GM18873 (cell line): ENCODE measurements at regions not wholly inside any gene's neighbourhood (a gene's known extent, or its start where the extent isn't known, plus 50 kb on each side); places are given as distances from the start of the nearest gene placed in this dataset.
A peak's percentile ranks its signal among the peaks of the same experiment; 100 is the strongest.
"Not testable (repeated sequence)": the region's sequence is repeated elsewhere in the genome, so short reads cannot be mapped to it uniquely, and the experiment has no call there.

Source experiments
- ATAC-seq: cut with Tn5 transposase; IDR thresholded peaks from one replicate; pipeline ENCODE4 v1.9.1; 2021; ENCODE audit warnings: mild to moderate bottlenecking, moderate library complexity, moderate number of reproducible peaks; ENCODE audit not compliant: unreplicated experiment, low FRiP score

- no peak for ATAC-seq
Observed at GRCh38 chr1:239958063-239958462, 133.6 kb upstream of the FMN2 start.

- ATAC-seq: no peak
Observed at GRCh38 chr1:239960366-239960765, 131.3 kb upstream of the FMN2 start.

GRCh38 chr1:239963856-239964255 is 127.8 kb upstream of the FMN2 start:
- ATAC-seq: no peak

- peak; percentile 69 for ATAC-seq
Observed at GRCh38 chr1:239976130-239976968, 115.3 kb upstream of the FMN2 start.

- ATAC-seq: no peak
Observed at GRCh38 chr1:239977416-239977815, 114.3 kb upstream of the FMN2 start.

GRCh38 chr1:239979456-239979855 is 112.2 kb upstream of the FMN2 start:
- no peak for ATAC-seq

GRCh38 chr1:239982762-239983161 is 108.9 kb upstream of the FMN2 start:
- ATAC-seq: no peak

GRCh38 chr1:239985044-239985443 is 106.6 kb upstream of the FMN2 start:
- no peak for ATAC-seq

GRCh38 chr1:239987103-239987745 is 104.5 kb upstream of the FMN2 start:
- ATAC-seq: no peak

GRCh38 chr1:239989990-239990389 is 101.7 kb upstream of the FMN2 start:
- no peak for ATAC-seq

- ATAC-seq: not testable (repeated sequence)
Observed at GRCh38 chr1:239992566-239992965, 99.1 kb upstream of the FMN2 start.

GRCh38 chr1:239993366-239993765 is 98.3 kb upstream of the FMN2 start:
- ATAC-seq: no peak

- no peak for ATAC-seq
Observed at GRCh38 chr1:239995281-239995680, 96.4 kb upstream of the FMN2 start.

- no peak for ATAC-seq
Observed at GRCh38 chr1:239997160-239997514, 94.5 kb upstream of the FMN2 start.

- ATAC-seq: no peak
Observed at GRCh38 chr1:239997515-239998311, 94.0 kb upstream of the FMN2 start.

- no peak for ATAC-seq
Observed at GRCh38 chr1:239998312-239998649, 93.4 kb upstream of the FMN2 start.

GRCh38 chr1:239999170-239999569 is 92.5 kb upstream of the FMN2 start:
- ATAC-seq: no peak

GRCh38 chr1:240000634-240001033 is 91.0 kb upstream of the FMN2 start:
- ATAC-seq: no peak

- no peak for ATAC-seq
Observed at GRCh38 chr1:240001177-240001740, 90.4 kb upstream of the FMN2 start.

GRCh38 chr1:240004086-240004749 is 87.5 kb upstream of the FMN2 start:
- no peak for ATAC-seq
